HG03354 (cell line): ENCODE measurements at regions not wholly inside any gene's neighbourhood (a gene's known extent, or its start where the extent isn't known, plus 50 kb on each side); places are given as distances from the start of the nearest gene placed in this dataset.
A peak's percentile ranks its signal among the peaks of the same experiment; 100 is the strongest.

Experiments
- ATAC-seq: cut with Tn5 transposase; IDR thresholded peaks from one replicate; pipeline ENCODE4 v1.9.1; 2021; ENCODE audit warnings: mild to moderate bottlenecking; ENCODE audit not compliant: unreplicated experiment, poor library complexity, severe bottlenecking

DNA sequence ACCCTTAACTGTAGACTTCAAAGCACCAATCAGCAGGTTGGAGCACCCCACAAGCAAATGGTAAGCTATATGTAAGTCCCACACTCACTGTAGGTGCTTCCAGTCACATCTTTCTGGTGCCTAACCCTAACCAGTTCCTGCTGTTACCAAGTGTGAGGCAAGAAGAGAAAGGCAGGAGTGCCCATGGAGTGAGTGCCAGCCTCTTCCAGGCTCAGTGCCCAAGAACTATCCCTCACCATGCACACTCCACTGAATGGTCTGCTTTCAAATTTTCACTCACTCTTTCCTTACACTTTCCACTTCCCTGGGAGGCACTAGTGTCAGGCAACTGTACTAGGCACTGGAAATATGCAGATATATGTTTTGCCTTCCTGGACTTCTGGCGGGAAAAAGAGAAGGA is 62.2 kb upstream of the ZDHHC17 start:
- ATAC-seq: no peak

DNA sequence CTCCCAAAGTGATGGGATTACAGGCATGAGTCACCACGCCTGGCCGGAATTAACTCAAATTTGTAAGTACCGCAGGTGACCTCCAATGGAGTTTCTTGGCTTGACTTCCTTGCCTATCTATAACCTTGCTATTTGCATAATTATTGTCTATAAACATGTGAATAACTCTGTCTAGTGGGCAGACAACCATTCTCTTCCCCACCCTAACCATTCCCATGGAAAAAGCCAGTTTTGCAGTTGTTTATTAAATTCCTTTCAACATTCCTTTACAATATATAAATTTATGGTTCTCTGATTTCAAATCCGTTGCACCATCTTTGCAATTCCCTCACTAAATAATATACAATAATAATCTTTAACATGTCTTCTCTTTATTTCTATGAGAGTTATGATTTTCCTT is 61.0 kb upstream of the ZDHHC17 start:
- ATAC-seq: no peak

DNA sequence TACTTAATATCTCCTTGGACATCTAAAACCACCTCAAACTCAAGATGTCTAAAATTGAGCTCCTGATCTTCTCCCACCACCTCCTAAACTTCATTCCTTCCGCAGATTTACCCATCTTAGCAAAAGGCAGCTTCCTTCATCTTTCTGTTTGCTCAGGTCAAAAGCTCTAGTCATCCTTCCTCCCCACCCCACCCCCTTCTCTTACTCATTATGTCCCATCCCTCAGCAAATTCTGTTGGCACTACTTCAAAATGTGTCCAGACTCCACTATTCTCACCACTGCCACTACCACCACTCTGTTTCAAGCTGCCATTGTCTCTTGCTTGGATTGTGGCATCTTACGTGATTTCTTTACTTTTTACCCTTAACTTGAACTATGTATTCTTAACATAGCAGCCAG is 59.2 kb upstream of the ZDHHC17 start:
- no peak for ATAC-seq

- peak; percentile 56 for ATAC-seq
These were observed 57.8 kb upstream of the ZDHHC17 start for GRCh38 chr12:76706101-76706500.

DNA sequence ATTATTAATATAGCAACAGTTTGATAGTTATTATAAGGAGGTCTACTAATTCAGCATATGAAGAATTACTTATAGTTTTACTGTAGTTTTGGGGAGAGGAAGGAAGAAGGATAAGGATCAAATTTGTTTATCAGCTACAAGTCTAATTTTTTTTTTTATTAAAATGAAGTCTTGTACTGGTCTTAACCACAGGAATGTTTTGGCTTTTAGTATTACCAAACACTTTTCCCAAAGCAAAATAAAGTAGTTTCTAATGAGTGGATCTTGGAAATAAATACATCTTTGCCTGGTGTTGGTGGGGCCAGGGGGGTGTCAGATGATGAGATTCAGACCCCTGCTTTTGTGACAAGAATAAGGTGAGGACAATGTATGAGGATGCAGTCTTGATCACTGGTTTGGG is 57.2 kb upstream of the ZDHHC17 start:
- no peak for ATAC-seq

DNA sequence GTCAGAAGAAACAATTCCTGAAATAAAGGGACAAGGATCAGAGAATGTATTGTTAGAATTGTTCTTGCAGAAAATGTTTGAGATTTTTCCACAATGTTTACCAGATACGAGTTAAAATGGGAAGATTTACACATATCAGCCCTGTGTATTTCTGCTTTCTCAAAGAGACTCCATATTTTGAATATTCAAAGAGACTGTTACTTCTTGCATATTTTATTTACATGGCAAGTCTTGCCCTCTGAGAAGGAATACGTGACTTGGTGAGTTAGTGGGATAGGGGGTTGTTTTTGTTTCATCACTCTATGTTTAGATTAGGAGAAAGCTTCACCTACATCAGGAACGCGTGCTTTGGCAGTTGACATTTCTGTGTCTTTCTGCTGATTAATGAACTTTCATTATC is 56.1 kb upstream of the ZDHHC17 start:
- ATAC-seq: no peak

- ATAC-seq: no peak
These were observed 55.6 kb upstream of the ZDHHC17 start for GRCh38 chr12:76708296-76708695.

- no peak for ATAC-seq
These were observed 52.7 kb upstream of the ZDHHC17 start for GRCh38 chr12:76711241-76711640.

DNA sequence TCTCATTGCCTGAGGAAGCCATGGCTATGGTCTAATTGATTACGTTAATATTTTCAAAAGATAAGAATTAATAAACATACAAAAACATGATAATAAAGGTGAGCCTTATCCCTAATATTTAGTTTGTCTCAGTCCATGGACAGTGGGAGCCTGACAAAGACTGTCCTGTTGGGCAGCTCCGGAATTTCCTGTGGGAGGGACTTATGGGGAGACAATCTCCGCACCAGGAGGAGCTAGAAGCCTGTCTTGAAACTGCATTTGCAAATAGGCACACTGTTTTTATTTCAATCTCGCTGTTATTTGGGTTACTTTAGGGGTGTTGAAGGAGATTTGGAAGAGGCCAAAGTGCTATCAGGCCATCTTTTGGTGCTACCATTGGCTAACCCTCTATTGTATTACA is 50.8 kb upstream of the ZDHHC17 start:
- no peak for ATAC-seq

DNA sequence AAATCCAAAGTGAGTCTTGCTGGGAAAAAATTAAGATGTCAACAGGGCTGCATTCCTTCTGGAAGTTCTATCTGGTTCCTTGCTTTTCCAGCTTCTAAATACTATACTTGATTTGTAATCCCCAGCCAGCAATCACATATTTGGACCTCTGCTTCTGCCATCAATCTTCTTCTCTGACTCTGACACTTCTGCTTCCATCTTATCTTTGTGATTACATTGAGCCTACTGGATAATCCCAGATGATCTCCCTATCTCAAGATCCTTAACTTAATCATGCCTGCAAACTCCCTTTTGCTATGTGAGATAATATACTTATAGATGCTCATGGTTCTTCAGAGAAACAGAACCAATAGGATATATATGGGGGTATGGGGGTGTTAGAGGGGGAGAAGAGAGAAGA is 49.9 kb upstream of the ZDHHC17 start:
- no peak for ATAC-seq
